OCI-LY7 (cell line): ENCODE measurements at regions not wholly inside any gene's neighbourhood (a gene's known extent, or its start where the extent isn't known, plus 50 kb on each side); places are given as distances from the start of the nearest gene placed in this dataset.

Experiments used
- CTCF ChIP-seq: fragments of 200-600 bp; sonication (generic); conservative IDR thresholded peaks from 2 replicates; pipeline ENCODE4 v1.5.1; 2014; ENCODE audit warnings: mild to moderate bottlenecking, antibody characterized with exemption, low read length, moderate library complexity, mixed read lengths
- EZH2phosphoT487 ChIP-seq: fragments of 200-600 bp; sonication (generic); IDR thresholded peaks from 2 replicates; pipeline ENCODE4 v1.6.1; 2018; ENCODE audit warnings: low read depth, borderline replicate concordance, mild to moderate bottlenecking, mixed run types, antibody characterized with exemption, low read length, moderate library complexity, mixed read lengths

DNA sequence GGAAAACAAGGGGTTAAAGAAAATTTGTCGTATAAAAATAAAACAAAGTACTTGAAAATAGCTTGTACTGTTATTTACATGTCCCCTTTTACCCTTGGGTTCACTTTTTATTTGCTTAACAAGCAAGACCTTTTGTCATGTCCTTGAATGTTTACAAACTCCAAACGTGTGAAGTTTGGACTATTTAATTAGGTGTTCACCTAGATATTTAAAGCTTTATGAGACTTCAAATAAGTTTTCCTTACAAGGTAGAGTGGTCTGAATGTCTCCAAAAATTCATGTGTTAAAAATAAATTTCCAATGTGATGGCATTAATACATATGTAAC, 242.0 kb upstream of the TTC14 start:
- TF ChIP-seq EZH2phosphoT487 (no peak), CTCF (no peak)
